ENCODE measurements at regions not wholly inside any gene's neighbourhood (a gene's known extent, or its start where the extent isn't known, plus 50 kb on each side); places are given as distances from the start of the nearest gene placed in this dataset.
"Not testable (repeated sequence)": the region's sequence is repeated elsewhere in the genome, so short reads cannot be mapped to it uniquely, and the experiment has no call there.

DNA sequence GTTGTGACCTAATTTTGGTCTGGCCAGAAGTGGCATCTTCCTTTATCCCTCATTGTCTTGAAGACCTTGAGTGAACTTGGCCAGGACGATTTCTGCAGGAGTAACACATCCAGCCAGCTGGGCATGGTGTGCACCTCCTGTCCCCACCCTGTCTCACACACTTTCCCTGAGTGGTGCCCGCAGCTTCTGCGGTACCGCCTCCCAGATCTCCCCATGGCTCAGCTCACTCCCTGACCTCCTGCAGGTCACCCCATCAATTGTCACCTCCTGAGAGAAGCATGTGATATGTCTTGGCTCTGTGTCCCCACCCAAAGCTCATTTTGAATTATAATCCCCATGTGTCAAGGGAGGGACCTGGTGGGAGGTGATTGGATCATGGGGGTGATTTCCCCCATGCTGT, 50.2 kb upstream of the TP53I11 start:
- DNase-seq = no peak
- intact Hi-C loops (cut with DNase I) = no loop called here

DNA sequence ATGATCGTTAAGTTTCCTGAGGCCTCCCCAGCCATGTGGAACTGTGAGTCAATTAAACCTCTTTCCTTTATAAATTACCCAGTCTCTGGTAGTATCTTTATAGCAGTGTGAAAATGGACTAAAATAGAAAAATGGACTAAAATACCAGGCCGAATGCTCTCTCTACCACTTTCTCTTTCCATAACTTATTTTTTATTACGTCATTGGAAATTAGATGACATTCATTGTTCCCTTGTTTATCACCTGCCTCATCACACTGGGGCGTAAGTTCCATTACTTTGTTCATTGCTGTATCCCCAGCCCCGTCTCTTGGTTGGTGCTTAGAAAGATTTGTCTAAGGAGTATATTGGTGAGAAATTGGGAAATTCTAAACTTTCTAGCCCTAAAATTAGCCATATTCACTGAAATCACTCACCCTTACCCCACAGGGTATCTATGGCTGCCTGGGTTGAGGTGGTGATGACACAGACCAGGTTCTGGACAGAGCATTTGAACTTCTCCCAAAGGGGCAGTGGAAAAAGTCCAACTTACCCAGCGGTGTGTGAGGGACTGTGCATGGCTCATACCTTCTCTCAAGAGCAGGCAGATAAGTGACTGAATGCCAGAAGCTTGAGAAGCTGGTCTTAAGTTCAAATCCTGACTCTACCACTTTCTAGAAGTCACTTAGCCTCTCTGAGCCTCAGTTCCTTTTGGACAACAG, 50.9 kb upstream of the TP53I11 start:
- intact Hi-C loops (cut with DNase I) = no loop called here
- no peak for DNase-seq

DNA sequence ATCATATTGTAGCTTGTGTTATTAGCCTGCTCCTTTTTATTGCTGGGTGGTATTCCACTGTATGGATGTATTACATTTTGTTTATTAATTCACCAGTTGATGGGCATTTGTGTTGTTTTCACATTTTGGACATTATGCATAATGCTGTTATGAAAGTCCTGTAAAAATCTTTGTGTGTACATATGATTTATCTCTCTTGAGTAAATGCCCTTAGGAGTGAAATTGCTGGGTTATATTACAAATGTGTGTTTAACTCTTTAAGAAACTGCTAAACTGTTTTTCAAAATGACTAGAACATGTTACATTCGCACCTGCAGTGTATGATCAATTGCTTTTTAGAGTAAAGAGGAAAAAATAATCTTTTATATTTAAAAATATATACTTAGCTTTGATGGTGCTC, 54.4 kb upstream of the TP53I11 start:
- DNase-seq = no peak
- intact Hi-C loops (cut with DNase I) = no loop called here

DNA sequence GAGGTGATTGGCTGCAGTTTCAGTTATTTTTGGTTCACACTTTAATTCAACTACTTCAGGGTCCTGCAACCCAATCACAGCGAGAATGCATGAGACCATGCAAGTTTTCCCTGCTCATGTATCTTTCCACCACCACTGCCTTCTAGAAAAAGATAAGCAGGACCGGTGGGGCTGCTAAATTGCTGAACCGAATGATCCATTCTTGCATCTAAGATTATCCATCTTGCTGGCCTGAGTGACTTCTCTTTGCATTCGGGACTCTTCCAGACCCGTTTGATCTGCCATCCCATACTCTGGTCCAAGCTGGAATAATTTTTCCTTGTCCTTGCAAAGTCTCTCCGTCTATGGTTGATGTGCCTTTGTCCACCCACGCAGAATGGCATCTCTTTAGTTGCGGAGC, 56.3 kb upstream of the TP53I11 start:
- no peak for DNase-seq
- intact Hi-C loops (cut with DNase I) = no loop called here

DNA sequence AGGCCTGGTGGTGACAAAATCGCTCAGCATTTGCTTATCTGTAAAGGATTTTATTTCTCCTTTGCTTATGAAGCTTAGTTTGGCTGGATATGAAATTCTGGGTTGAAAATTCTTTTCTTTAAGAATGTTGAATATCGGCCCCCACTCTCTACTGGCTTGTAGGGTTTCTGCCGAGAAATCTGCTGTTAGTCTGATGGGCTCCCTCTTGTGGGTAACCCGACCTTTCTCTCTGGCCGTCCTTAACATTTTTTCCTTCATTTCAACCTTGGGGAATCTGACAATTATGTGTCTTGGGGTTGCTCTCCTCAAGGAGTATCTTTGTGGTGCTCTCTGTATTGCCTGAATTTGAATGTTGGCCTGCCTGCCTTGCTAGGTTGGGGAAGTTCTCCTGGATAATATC, 65.3 kb upstream of the TP53I11 start:
- intact Hi-C loops (cut with DNase I); DNase-seq: not testable (repeated sequence)

DNA sequence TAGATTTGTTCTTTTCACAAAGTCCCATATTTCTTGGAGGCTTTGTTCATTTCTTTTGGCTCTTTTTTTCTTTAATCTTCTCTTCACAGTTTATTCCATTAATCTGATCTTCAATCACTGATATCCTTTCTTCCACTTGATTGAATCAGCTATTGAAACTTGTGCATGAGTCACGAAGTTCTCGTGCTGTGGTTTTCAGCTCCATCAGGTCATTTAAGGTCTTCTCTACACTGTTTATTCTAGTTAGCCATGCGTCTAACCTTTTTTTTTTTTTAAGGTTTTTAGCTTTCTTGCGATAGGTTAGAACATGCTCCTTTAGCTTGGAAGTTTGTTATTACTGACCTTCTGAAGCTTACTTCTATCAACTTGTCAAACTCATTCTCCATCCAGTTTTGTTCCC, 65.8 kb upstream of the TP53I11 start:
- DNase-seq; intact Hi-C loops (cut with DNase I): not testable (repeated sequence)

DNA sequence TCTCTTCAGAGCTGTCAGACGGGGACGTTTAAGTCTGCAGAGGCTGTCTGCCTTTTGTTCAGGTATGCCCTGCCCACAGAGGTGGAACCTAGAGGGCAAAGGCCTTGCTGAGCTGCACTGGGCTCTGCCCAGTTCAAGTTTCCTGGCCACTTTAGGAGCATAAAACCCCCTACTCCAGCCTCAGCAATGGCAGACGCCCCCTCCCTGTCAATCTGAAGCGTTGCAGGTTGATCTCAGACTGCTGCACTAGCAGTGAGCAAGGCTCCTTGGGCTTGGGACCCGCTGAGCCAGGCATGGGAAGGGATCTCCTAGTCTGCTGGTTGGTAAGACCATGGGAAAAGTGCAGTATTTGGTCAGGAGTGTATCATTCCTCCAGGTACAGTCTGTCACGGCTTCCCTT, 66.6 kb upstream of the TP53I11 start:
- intact Hi-C loops (cut with DNase I) = no loop called here
- no peak for DNase-seq

DNA sequence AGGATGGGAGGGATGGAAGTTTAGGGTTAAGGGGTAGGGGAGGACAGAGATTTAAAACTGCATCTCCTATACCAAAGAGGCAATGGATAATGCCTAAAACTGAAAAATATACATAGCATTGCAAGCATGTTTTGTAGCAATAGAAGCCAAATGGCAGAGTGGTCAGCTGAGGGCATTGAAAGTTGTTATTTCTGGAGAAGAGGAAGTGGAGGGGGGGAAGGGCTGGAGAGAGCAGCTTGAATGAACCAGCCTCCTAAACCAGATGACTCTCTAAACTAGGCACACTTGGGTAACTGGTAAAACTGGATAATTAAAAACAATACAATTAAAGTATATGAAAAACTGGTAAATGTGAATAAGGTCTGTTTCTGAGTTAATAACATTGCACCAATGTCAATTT, 70.3 kb upstream of the TP53I11 start:
- no peak for DNase-seq
- intact Hi-C loops (cut with DNase I) = no loop called here

DNA sequence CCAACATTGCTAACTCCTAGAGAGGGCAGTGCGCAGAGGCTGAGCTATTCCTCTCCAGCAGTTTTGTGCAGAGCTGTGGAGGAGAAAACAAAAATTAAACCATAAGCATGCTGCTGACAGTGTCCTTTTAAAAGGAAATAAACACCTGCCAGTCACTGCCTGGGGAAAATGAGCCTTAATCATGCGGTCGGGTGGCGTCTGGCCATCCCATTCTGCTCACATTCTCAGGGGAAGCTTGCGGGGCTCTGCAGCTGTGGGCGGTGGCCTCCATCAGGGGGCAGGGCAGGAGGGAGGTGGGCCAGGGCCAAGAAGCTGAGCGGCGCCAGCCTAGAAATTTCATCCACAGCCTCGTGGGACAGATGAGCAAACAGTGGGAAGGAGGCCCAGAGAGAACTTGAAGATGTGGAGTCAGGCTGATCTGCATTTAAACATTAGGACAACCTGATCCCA, 71.0 kb upstream of the TP53I11 start:
- intact Hi-C loops (cut with DNase I) = no loop called here
- peak in 1 of 10 donors; percentile 28 for DNase-seq

DNA sequence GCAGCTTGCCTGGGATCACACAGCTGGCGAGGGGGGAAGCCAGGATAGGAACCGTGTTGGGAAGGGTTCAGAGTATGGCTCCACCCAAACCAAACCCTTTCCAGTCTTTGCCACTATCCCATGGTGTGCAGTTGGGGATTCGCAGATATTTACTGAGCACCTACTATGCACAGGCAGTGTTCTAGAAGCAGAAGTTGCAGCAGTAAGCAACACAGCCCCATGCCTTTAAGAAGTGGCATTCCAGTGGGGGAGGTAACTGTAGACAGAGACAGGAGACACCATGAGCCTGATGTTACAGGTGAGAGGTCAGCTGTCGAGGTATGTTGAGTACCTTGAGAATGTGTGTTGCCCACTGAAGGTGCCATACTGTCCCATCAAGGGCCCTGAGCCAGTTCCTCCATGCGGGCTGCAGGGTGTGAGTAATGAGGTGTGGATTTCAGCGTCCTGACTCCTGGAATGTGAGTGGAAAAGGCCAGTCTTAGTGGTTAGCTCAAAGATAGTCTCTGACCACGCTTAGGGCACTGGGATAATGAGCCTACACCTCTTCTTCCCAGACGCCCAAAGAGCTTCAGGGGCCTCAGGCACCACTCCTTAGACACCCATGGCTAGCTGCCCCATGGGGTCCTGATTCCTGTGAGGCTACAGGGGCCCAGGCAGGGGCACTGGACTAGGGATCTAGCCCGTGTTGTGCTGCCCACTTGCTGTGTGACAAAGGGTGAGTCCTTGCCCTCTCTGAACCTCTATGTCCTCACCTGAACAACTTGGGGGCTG, 71.8 kb upstream of the TP53I11 start:
- DNase-seq = no peak
- intact Hi-C loops (cut with DNase I) = no loop called here

DNA sequence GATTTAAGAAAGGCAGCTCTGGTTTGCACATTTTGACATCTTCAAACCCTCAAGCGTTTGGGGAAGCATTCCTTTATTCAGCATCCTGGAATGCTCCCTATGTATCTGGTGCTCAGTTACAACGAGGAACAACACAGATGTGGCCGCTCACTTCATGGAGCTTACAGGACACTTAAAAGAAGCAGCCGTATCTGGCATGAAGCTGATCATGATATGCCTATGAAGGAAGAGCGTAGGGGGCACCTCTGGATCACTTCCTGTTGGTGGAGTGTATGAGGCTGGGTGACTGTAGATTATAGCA, 72.3 kb upstream of the TP53I11 start:
- no peak for DNase-seq
- intact Hi-C loops (cut with DNase I) = no loop called here

DNA sequence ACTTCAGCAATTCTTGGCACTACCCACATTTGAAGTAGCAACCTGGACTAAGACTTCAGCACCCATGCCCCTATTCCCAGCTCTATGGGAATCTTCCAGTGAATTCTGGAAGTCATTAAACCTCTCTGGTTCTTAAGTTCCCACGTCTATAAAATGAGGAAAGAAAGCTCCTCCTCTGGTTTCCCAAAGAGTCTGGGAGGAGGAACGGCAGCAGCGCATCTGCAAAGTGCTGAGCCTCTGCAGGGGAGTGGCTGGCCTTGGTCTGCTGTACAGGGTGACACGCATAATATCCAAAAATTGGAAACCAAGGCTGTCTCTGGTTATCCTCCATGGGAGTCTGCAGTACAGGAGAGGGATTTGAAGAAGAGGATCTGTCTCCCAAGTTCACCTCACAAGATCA, 73.6 kb upstream of the TP53I11 start:
- no peak for DNase-seq
- intact Hi-C loops (cut with DNase I) = no loop called here

DNA sequence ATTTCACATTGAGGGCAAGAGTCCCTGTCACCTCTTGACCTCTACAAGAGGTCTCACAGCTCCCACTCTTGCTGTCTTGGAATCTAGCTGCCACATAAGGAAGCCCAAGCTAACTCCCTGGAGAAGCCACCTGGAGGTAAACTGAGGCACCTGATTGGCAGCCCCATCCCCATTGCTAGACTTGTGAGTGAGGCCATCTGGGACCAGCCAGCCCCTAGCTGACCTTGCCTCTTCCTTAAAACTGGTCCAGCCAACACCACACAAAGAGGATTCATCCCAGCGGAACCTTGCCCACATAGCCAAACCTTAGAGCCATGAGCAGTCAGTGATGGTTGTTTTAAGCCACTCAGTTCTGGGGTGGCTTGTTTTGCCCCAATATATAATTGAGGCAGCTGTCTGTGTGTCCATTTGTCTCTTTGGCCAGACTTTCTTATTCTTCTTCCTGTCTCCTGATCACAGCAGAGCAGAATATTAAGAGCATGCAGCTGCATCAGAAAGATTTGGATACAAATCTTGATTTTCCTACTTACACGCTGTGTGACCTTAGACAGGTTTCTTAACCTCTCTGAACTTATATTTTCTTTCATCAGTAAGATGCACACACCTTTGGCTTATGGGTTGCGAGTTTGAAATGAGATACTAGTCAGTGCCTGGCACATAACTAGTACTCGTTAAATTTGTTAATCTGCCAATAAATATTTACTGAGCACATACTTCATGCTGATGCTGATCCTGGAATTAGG, 74.3 kb upstream of the TP53I11 start:
- intact Hi-C loops (cut with DNase I) = no loop called here
- DNase-seq = no peak

DNA sequence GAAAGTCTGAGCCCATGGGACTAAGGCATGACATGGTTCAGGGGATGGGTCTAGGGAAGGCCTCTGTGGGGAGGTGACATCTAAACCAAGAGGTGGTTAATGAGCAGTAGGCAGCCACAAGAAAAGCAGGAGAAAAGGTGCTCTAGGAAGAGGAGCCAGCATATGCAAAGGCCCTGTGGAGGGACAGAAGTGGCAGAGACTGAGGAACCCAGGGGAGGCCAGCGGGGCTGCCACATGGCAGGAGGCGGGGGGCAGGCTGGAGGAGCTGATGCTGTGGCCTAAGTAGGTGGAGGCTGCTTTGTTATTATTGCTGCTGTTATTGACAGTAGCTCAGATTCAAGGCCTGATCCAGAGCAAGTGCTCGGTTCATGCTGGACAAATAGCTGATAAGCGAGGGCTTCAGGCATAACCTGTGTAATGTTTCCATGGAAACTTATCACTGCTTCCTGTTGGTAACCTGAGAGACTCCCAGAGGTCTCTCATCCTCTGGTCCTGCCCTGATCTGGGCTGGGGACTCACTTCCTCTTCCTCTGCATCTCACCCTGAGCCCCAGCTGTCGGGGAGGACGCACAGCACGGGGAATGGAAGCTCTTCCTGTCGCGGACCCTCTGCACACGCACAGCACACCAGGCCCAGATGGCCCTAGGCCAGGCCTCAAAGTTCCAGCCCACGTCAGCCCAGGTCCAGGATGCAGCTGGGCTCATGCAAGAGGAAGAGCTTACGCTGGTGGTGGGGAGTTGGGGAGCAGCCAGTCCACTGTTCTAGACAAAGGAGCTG, 75.2 kb upstream of the TP53I11 start:
- intact Hi-C loops (cut with DNase I) = no loop called here
- peak in 3 of 10 donors; percentile 28 to 90 (median 85) for DNase-seq

DNA sequence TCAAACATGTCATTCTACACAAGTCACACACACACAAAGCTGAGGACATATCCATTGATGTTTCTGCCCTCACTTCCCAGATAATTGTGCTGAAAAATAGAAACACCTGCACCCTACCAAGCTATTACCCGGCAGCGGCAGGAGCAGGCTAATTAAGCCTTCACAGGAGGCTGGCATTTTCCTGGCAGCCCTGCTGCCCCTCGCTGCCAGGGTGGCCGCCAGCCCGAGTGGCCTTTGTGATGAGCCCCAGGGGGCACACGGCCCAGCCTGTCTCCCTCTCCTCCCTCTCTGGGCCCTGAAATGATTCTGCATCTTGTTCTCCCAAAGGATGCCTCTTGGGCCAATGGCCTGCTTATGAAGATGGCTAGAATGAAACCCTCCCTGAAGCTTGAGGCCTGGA, 76.2 kb upstream of the TP53I11 start:
- intact Hi-C loops (cut with DNase I) = no loop called here
- DNase-seq = peak in 1 of 10 donors; percentile 75

DNA sequence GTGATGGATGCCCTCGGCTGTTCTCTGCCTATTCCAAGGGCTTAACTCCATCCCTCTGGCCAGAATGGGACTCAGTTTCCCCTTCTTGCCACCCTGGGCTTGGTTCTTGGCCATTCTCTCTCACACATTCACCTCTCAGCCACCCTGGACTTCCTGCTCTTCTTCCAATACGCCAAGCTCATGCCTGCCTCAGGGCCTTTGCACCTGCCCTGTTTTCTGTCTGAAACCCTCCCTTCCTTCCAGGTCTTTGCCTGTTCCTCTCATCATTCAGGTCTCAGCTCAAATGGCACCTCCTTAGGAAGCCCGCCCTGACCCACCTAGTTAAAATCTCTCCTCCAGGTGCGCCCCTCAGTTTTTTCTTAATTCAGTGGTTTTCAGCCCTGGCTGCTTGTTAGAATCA, 76.6 kb upstream of the TP53I11 start:
- no peak for DNase-seq
- intact Hi-C loops (cut with DNase I) = no loop called here

DNA sequence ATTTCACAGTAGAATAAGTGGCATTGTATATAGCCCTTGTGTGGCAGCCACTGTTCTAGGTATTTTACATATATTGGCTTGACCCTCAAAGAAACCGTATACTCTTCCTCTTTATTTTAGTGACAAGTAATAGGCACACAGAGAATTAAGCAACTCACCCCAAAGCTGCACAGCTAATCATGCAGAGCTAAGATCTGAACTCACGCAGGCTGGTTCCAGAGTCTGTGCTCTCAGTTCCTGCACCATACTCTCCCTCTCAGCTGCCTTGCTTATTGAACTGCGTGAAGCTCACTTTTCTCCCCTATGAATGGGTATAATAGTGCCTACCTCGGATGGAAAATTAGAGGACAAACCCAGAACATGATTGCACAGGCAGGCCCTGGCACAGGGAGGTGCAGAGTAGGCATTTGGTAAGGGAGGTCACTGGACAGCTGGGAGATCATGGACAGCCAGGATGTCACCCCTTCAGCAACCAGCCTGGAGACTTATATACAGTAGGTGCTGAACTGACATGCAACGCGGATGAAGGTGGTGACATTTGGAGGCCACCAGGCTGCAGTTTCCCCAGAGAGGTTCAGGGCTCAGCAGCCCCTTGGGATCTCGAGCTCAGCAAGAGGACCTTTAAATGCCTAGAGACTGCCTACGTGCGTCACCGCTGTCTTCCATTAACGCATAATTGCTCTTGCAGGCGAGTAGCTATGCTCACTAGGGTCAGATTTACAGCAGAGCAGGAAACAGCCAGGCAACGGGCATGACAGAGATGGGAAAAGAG, 78.4 kb upstream of the TP53I11 start:
- no peak for DNase-seq
- intact Hi-C loops (cut with DNase I) = no loop called here

DNA sequence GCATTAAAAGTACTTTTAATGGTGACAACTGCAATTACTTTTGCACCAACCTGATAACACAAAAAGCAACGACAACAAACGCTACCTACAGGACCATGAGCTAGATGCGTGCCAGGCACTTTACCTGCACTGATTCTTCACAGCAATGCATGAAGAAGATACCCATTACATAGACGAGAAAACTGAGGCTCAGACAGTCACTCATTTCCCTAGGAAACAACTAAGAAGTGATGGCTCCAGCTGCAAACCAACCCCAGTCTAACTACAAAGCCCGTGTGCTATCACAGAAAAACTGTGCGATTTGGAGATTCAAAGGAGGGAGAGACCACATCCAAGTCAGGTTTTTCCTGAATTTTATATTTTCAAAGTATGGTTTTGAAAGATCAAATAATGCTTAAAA, 80.1 kb upstream of the TP53I11 start:
- intact Hi-C loops (cut with DNase I) = no loop called here
- DNase-seq = no peak

DNA sequence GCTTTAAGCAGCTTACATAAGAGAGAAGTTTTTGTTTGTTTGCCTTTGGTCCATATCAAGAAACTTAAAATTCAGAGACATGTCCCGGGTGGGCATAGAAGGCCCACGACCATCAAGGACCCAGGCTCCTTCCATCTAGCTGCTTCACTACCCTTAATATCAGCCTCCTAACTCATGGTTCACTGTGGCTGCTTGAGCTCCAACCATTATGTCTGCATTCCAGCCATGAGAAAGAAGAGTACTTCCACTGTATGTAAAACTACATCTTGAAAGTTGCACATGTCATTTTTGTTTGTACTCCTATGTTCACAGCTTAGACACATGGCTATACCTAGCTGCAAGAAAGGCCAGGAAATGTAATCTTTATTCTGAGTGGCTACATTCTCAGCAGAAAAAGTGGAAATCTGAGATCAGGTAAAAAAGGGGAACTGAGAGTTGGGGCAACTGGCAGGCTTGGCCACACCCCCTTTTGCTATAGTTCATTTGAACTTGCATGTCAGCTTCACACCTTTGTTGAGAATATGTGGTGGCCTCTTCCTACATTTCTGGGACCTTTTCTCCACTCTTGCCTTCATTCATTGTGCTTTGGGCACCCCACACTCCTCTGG, 81.3 kb upstream of the TP53I11 start:
- intact Hi-C loops (cut with DNase I) = no loop called here
- no peak for DNase-seq

DNA sequence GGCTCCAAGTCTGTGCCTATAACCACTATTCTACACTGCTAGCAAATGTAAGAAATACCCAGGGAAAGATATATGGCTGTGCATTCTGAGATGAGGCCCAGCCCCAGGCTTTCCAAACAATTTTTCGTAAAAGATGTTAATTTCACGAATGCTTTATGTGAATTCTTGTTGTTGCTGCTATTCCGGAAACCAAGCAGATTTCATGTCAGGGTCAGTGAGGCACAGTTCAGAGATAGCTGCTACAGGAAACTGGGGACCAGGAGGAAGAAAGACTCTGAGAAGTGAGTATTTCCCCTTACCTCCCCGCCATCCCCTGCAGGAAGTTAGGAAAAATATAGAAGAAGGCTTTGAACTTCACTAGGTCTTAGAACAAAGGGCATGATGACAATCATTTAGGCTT, 84.7 kb upstream of the TP53I11 start:
- no peak for DNase-seq
- intact Hi-C loops (cut with DNase I) = no loop called here
